Activated CD4-positive, alpha-beta T cell treated with anti-CD3 and anti-CD28 coated beads for 1 hour (primary cell): ENCODE measurements at regions not wholly inside any gene's neighbourhood (a gene's known extent, or its start where the extent isn't known, plus 50 kb on each side); places are given as distances from the start of the nearest gene placed in this dataset.
A peak's percentile ranks its signal among the peaks of the same experiment; 100 is the strongest.
"Not testable (repeated sequence)": the region's sequence is repeated elsewhere in the genome, so short reads cannot be mapped to it uniquely, and the experiment has no call there.

ENCODE experiments used
- DNase-seq: peaks from one replicate; pipeline ENCODE4 v3.0.0-alpha.2; 2020

DNA sequence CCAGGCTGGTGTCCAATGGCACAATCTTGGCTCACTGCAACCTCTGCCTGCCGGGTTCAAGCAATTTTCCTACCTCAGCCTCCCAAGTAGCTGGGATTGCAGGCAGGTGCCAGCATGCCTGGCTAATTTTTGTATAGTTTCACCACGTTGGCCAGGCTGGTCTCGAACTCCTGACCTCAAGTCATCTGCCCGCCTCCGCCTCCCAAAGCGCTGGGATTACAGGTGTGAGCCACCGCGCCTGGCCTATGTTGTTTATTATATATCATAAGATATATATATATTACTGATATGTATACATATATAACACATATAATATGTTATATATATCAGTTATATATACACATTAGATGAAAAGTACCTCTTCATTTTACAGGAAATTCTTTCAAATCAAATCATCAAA lies 914.7 kb downstream of the FOXD4L5 start:
- not testable (repeated sequence) for DNase-seq

DNA sequence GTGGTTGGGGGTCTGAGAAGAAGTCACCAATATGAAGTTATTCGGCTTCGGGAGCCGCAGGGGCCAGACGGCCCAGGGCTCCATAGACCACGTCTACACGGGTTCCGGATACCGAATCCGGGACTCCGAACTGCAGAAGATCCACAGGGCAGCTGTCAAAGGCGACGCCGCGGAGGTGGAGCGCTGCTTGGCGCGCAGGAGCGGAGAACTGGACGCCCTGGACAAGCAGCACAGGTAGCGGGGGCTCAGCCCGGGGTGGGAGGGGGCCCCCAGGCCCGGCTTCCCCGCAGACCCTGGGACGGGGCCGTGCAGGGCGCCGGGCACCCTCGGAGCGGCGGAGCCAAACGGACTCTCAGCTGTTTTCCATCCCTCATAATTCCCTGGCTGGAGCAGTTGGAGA lies 915.4 kb downstream of the FOXD4L5 start:
- DNase-seq = not testable (repeated sequence)

DNA sequence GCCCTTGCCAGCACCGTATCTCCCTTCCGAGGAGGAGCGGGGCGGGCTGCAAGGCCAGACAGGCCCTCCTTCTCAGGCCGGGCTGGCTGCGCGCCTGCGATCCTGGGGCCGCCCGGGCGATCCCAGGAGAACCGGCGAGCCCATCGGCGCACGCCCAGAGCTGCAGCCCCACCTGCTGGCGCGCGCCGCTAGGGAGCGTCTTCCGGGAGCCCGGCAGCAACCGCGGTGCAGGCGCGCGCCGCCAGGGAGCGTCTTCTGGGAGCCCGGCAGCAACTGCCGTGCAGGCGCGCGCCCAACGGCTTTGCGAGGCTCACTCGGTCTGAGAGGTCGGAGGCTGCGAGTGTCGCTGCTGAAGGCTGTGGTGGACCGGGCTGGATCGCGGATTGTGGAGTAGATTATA lies 915.9 kb downstream of the FOXD4L5 start:
- peak; percentile 70 for DNase-seq

DNA sequence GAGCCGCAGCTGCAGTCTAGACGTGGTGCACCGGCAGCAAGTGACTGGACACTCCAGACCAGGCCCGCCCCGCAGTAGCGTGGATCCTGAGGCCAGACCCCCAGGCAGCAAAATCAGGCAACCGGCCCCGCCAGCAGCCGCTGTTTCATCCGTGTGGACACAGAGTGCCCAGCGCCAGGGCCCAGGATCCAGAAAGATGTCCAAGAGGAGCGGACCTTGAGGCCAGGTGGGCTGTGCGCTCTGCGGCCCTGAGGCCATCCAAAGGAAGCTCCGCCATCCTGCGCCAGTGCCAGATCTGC lies 916.4 kb downstream of the FOXD4L5 start:
- DNase-seq = not testable (repeated sequence)

DNA sequence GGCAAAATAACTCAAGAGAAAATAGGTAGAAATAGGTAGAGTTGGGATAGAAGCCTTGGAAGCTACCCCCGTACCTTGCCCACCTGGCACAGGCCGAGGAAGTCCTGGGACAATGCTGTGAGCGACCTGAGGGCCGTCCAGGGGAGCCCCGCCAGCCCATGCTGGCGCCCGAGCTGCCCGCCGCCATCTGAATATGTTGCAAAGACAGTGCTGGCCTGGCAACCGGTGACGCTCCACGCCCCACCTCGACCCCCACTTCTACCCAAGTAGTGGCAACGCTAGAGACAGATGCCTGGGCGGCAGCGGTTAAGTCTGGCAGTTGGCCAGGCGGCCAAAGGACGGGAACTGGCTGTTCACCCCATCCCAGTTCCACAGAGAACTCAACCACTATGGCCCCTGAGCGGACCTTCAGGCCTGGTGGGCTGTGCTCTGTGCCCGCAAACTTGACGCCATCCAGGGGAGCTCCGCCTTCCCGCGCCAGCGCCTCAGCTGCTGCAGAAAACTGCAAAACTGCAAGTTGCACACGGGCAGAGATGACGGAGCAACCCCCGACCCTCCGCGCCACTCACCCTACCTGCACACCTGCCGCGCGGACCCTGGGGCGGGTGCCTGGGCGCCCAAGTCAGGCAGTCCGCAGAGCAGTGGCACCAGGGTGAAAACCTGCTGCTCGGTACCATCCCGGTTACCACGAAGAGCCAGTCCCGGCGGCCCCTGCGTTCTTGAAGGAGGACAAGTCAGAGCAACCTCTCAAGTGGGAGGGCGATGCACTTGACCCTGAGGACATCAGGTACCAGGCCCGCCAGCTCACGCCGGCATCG lies 917.0 kb downstream of the FOXD4L5 start:
- DNase-seq = not testable (repeated sequence)
